Fibroblast of lung (primary cell): ENCODE measurements at regions not wholly inside any gene's neighbourhood (a gene's known extent, or its start where the extent isn't known, plus 50 kb on each side); places are given as distances from the start of the nearest gene placed in this dataset.
"Not testable (repeated sequence)": the region's sequence is repeated elsewhere in the genome, so short reads cannot be mapped to it uniquely, and the experiment has no call there.

Experiments used
- DNase-seq, 2 donors: peaks; one replicate each; pipeline versions ENCODE4 v3.0.0 to v3.0.0-alpha.2; 2010; ENCODE audit warnings: low read depth in 2 of 2
- H2AFZ ChIP-seq: 2 replicates; pipeline ENCODE4 v1.5.1; 2012; ENCODE audit warnings: low read length, control low read depth, inconsistent platforms
- H3K27ac ChIP-seq: 2 replicates; pipeline ENCODE4 v1.5.1; 2011; ENCODE audit warnings: low read length, control low read depth; ENCODE audit not compliant: insufficient read depth
- H3K27me3 ChIP-seq: 2 replicates; pipeline ENCODE4 v1.5.1; 2011; ENCODE audit warnings: mild to moderate bottlenecking, low read length; ENCODE audit not compliant: control insufficient read depth, insufficient read depth
- H3K36me3 ChIP-seq: 2 replicates; pipeline ENCODE4 v1.5.1; 2011; ENCODE audit warnings: low read length; ENCODE audit not compliant: control insufficient read depth, insufficient read depth
- H3K4me1 ChIP-seq: 2 replicates; pipeline ENCODE4 v1.5.1; 2011; ENCODE audit warnings: low read length; ENCODE audit not compliant: control insufficient read depth, insufficient read depth; ENCODE audit errors: extremely low read depth
- H3K4me2 ChIP-seq: 2 replicates; pipeline ENCODE4 v1.5.1; 2011; ENCODE audit warnings: low read length, control low read depth; ENCODE audit not compliant: insufficient read depth; ENCODE audit errors: extremely low read depth
- H3K4me3 ChIP-seq, 4 experiments: fragments of 200-600 bp in 1 of 4; sonication (generic) in 1 of 4; replicated peaks in 1 of 4; 2 replicates each; pipeline ENCODE4 v1.5.1; 2011 to 2016; ENCODE audit warnings: low read length in 4 of 4, low read depth in 3 of 4, mild to moderate bottlenecking in 3 of 4, control low read depth in 2 of 4, inconsistent platforms in 1 of 4, mixed read lengths in 1 of 4; ENCODE audit not compliant: insufficient read depth in 1 of 4; ENCODE audit errors: control extremely low read depth in 1 of 4
- H3K79me2 ChIP-seq: 2 replicates; pipeline ENCODE4 v1.5.1; 2012; ENCODE audit warnings: mild to moderate bottlenecking, low read length, inconsistent platforms; ENCODE audit not compliant: control insufficient read depth, insufficient read depth
- H3K9ac ChIP-seq: 2 replicates; pipeline ENCODE4 v1.5.1; 2011; ENCODE audit warnings: mild to moderate bottlenecking, low read length, control low read depth; ENCODE audit not compliant: insufficient read depth
- H3K9me3 ChIP-seq: 2 replicates; pipeline ENCODE4 v1.5.1; 2012; ENCODE audit warnings: low read depth, low read length; ENCODE audit not compliant: control insufficient read depth, insufficient read depth
- H4K20me1 ChIP-seq: 2 replicates; pipeline ENCODE4 v1.5.1; 2011; ENCODE audit warnings: low read length; ENCODE audit not compliant: control insufficient read depth, insufficient read depth; ENCODE audit errors: extremely low read depth
- EZH2 ChIP-seq: IDR thresholded peaks from 2 replicates; pipeline ENCODE4 v1.5.1; 2012; ENCODE audit warnings: low read length, control low read depth, mild to moderate bottlenecking; ENCODE audit errors: missing control alignments
- TF ChIP-seq, protein P1 (sequence below), 2 donors: IDR thresholded peaks in 1 of 2; conservative IDR thresholded peaks in 1 of 2; 1 replicate in 1 of 2; 2 replicates in 1 of 2; pipeline ENCODE4 v1.5.1; 2011 to 2012; ENCODE audit warnings: low read length in 2 of 2, control low read depth in 1 of 2, inconsistent platforms in 1 of 2, low read depth in 1 of 2, mild to moderate bottlenecking in 1 of 2

DNA sequence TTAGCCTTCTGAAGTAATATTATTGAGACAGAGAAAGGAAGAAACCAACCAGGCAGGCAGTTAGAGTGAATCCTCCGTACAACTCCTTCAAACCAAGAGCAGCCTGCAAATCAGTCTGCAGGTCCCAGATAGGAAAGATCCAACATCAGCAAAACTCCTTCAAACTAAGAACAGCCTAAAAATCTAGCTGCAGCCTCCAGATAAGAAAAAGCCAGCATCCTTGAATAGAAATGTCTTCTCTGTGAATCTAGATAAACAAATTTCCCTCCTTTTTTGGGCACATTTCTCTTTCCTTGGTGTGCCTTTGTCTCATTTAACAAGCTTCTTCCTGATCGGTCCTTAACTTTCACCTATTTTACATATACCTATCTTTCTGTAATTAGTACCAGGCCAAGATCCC is 1004.6 kb upstream of the TMEFF2 start:
- Histone ChIP-seq H4K20me1 (no peaks in the 10 kb centered on the region), H3K4me2 (no peak overlapping the region), H3K4me3 (no peak overlapping the region), H3K79me2 (no peaks in the 10 kb centered on the region), H3K4me1 (no peaks in the 10 kb centered on the region), H3K27me3 (no peaks in the 10 kb centered on the region), H3K9me3 (no peaks in the 10 kb centered on the region), H3K36me3 (no peaks in the 10 kb centered on the region), H2AFZ (no peak overlapping the region), H3K9ac (no peak overlapping the region), H3K27ac (no peak overlapping the region)
- DNase-seq = no peak
- no peak for TF ChIP-seq EZH2
- TF ChIP-seq, protein P1, sequence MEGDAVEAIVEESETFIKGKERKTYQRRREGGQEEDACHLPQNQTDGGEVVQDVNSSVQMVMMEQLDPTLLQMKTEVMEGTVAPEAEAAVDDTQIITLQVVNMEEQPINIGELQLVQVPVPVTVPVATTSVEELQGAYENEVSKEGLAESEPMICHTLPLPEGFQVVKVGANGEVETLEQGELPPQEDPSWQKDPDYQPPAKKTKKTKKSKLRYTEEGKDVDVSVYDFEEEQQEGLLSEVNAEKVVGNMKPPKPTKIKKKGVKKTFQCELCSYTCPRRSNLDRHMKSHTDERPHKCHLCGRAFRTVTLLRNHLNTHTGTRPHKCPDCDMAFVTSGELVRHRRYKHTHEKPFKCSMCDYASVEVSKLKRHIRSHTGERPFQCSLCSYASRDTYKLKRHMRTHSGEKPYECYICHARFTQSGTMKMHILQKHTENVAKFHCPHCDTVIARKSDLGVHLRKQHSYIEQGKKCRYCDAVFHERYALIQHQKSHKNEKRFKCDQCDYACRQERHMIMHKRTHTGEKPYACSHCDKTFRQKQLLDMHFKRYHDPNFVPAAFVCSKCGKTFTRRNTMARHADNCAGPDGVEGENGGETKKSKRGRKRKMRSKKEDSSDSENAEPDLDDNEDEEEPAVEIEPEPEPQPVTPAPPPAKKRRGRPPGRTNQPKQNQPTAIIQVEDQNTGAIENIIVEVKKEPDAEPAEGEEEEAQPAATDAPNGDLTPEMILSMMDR (conservative IDR thresholded peaks at IDR 0.05 in 1 of 2, IDR thresholded peaks at IDR 0.05 in 1 of 2; ENCODE audit: low read depth in 1 of 2, low read length in 2 of 2) = no peak

GRCh38 chr2:193187816-193188215 is 993.1 kb upstream of the TMEFF2 start:
- Histone ChIP-seq H3K9ac (no peak overlapping the region), H3K4me1 (no peaks in the 10 kb centered on the region), H3K27me3 (no peaks in the 10 kb centered on the region), H3K4me2 (no peak overlapping the region), H3K27ac (no peak overlapping the region), H4K20me1 (no peaks in the 10 kb centered on the region), H2AFZ (no peak overlapping the region), H3K4me3 (no peak overlapping the region), H3K79me2 (no peaks in the 10 kb centered on the region), H3K9me3 (no peaks in the 10 kb centered on the region), H3K36me3 (no peaks in the 10 kb centered on the region)
- DNase-seq = no peak
- TF ChIP-seq EZH2 = no peak
- TF ChIP-seq, protein P1 (conservative IDR thresholded peaks at IDR 0.05 in 1 of 2, IDR thresholded peaks at IDR 0.05 in 1 of 2; ENCODE audit: low read depth in 1 of 2, low read length in 2 of 2) = no peak

- H3K27me3 ChIP-seq, H3K4me2 ChIP-seq: not testable (repeated sequence)
Observed at GRCh38 chr2:193170981-193171380, 976.2 kb upstream of the TMEFF2 start.

DNA sequence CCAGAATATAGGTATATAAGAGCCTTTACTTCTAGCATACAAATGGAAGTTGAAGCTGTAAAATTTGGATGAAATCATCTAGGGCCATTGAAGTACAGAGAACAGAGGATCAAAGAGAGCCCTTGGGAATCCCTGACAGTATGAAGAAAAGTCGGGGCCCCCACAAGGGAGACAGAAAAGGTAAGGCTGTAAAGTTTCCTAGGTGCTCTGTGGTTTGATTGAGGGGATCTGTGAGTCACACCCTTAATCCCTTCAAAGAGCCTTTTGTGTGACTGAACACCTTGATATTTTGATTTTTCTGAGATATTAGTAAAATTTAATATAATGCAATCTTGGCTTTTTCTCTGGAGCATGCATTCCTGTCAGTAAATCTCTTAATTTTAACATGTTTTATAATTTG is 961.7 kb upstream of the TMEFF2 start:
- H3K27ac ChIP-seq = no peak overlapping the region
- TF ChIP-seq, protein P1 (conservative IDR thresholded peaks at IDR 0.05 in 1 of 2, IDR thresholded peaks at IDR 0.05 in 1 of 2; ENCODE audit: low read depth in 1 of 2, low read length in 2 of 2) = no peak
- no peak for TF ChIP-seq EZH2
- DNase-seq = no peak
- H3K4me2 ChIP-seq = no peak overlapping the region
- no peaks in the 10 kb centered on the region for H3K4me1 ChIP-seq
- no peak overlapping the region for H2AFZ ChIP-seq
- no peak overlapping the region for H3K4me3 ChIP-seq
- H3K9me3 ChIP-seq = no peaks in the 10 kb centered on the region
- H4K20me1 ChIP-seq = no peaks in the 10 kb centered on the region
- no peaks in the 10 kb centered on the region for H3K36me3 ChIP-seq
- H3K79me2 ChIP-seq = no peaks in the 10 kb centered on the region
- H3K27me3 ChIP-seq = no peaks in the 10 kb centered on the region
- H3K9ac ChIP-seq = no peak overlapping the region

More at GRCh38 chr2:193170981-193171380, 976.2 kb upstream of the TMEFF2 start:
- H3K36me3 ChIP-seq, DNase-seq, H3K9me3 ChIP-seq, H3K4me1 ChIP-seq, H3K27ac ChIP-seq, H3K9ac ChIP-seq, H3K4me3 ChIP-seq, H3K79me2 ChIP-seq, H2AFZ ChIP-seq, H4K20me1 ChIP-seq: not testable (repeated sequence)
